Skeletal muscle tissue (tissue), 3 donors: ENCODE measurements at regions not wholly inside any gene's neighbourhood (a gene's known extent, or its start where the extent isn't known, plus 50 kb on each side); places are given as distances from the start of the nearest gene placed in this dataset.

Source experiments
- H3K27ac ChIP-seq: one replicate; pipeline ENCODE4 v1.7.0; 2013; ENCODE audit warnings: mild to moderate bottlenecking, low read depth, low read length, inconsistent platforms
- H3K27me3 ChIP-seq, 3 donors: one replicate each; pipeline ENCODE4 v1.7.0; 2013; ENCODE audit warnings: low read length in 3 of 3; ENCODE audit not compliant: control insufficient read depth in 3 of 3, insufficient read depth in 3 of 3
- H3K36me3 ChIP-seq, 3 donors: one replicate each; pipeline ENCODE4 v1.7.0; 2013; ENCODE audit warnings: low read length in 3 of 3; ENCODE audit not compliant: control insufficient read depth in 3 of 3, insufficient read depth in 3 of 3
- H3K4me1 ChIP-seq, 3 donors: one replicate each; pipeline ENCODE4 v1.7.0; 2013; ENCODE audit warnings: low read length in 3 of 3, mild to moderate bottlenecking in 3 of 3; ENCODE audit not compliant: control insufficient read depth in 3 of 3, insufficient read depth in 3 of 3
- H3K4me3 ChIP-seq, 3 donors: one replicate each; pipeline ENCODE4 v1.7.0; 2013; ENCODE audit warnings: low read length in 3 of 3
- H3K9ac ChIP-seq, 3 donors: one replicate each; pipeline ENCODE4 v1.7.0; 2013; ENCODE audit warnings: low read length in 3 of 3, mild to moderate bottlenecking in 3 of 3, moderate library complexity in 2 of 3, low read depth in 1 of 3
- H3K9me3 ChIP-seq, 3 donors: one replicate each; pipeline ENCODE4 v1.7.0; 2013; ENCODE audit warnings: low read length in 3 of 3; ENCODE audit not compliant: control insufficient read depth in 3 of 3
- donor health status: Osteomylitis.

GRCh38 chr2:137729305-137729704, 235.0 kb upstream of the HNMT start:
- H3K4me1 ChIP-seq = no peaks in the 10 kb centered on the region
- no peak overlapping the region for H3K9ac ChIP-seq
- H3K27ac ChIP-seq = no peak overlapping the region
- H3K27me3 ChIP-seq = no peaks in the 10 kb centered on the region
- H3K9me3 ChIP-seq = peaks cover 0 to 2% (median 0%) of the 10 kb centered on the region in 3 donors
- no peak overlapping the region for H3K4me3 ChIP-seq
- no peaks in the 10 kb centered on the region for H3K36me3 ChIP-seq

GRCh38 chr2:137737559-137737958, 226.7 kb upstream of the HNMT start:
- H3K9me3 ChIP-seq = peaks cover 0 to 3% (median 0%) of the 10 kb centered on the region in 3 donors
- H3K27ac ChIP-seq = no peak overlapping the region
- H3K4me3 ChIP-seq = no peak overlapping the region
- H3K36me3 ChIP-seq = no peaks in the 10 kb centered on the region
- no peak overlapping the region for H3K9ac ChIP-seq
- H3K4me1 ChIP-seq = no peaks in the 10 kb centered on the region
- H3K27me3 ChIP-seq = no peaks in the 10 kb centered on the region

GRCh38 chr2:137741784-137742362, 222.4 kb upstream of the HNMT start:
- Histone ChIP-seq H3K27me3 (no peaks in the 10 kb centered on the region), H3K4me3 (no peak overlapping the region), H3K4me1 (no peaks in the 10 kb centered on the region), H3K9me3 (peaks cover 0 to 3% (median 0%) of the 10 kb centered on the region in 3 donors), H3K36me3 (no peaks in the 10 kb centered on the region), H3K9ac (no peak overlapping the region), H3K27ac (no peak overlapping the region)

GRCh38 chr2:137747509-137747908, 216.8 kb upstream of the HNMT start:
- no peaks in the 10 kb centered on the region for H3K36me3 ChIP-seq
- no peak overlapping the region for H3K9ac ChIP-seq
- no peaks in the 10 kb centered on the region for H3K4me1 ChIP-seq
- no peaks in the 10 kb centered on the region for H3K9me3 ChIP-seq
- no peaks in the 10 kb centered on the region for H3K27me3 ChIP-seq
- no peak overlapping the region for H3K27ac ChIP-seq
- no peak overlapping the region for H3K4me3 ChIP-seq

GRCh38 chr2:137748533-137748932, 215.7 kb upstream of the HNMT start:
- H3K9ac ChIP-seq = no peak overlapping the region
- H3K36me3 ChIP-seq = no peaks in the 10 kb centered on the region
- no peaks in the 10 kb centered on the region for H3K27me3 ChIP-seq
- no peak overlapping the region for H3K4me3 ChIP-seq
- H3K4me1 ChIP-seq = no peaks in the 10 kb centered on the region
- no peak overlapping the region for H3K27ac ChIP-seq
- H3K9me3 ChIP-seq = no peaks in the 10 kb centered on the region

- Histone ChIP-seq H3K36me3 (no peaks in the 10 kb centered on the region), H3K27ac (no peak overlapping the region), H3K27me3 (no peaks in the 10 kb centered on the region), H3K4me3 (no peak overlapping the region), H3K9me3 (no peaks in the 10 kb centered on the region), H3K4me1 (no peaks in the 10 kb centered on the region), H3K9ac (no peak overlapping the region)
These were observed 199.6 kb upstream of the HNMT start for GRCh38 chr2:137764646-137765045.

GRCh38 chr2:137769406-137769805, 194.9 kb upstream of the HNMT start:
- no peaks in the 10 kb centered on the region for H3K36me3 ChIP-seq
- no peaks in the 10 kb centered on the region for H3K4me1 ChIP-seq
- no peaks in the 10 kb centered on the region for H3K9me3 ChIP-seq
- H3K4me3 ChIP-seq = no peak overlapping the region
- H3K27ac ChIP-seq = no peak overlapping the region
- no peaks in the 10 kb centered on the region for H3K27me3 ChIP-seq
- H3K9ac ChIP-seq = no peak overlapping the region

- Histone ChIP-seq H3K9me3 (no peaks in the 10 kb centered on the region), H3K36me3 (no peaks in the 10 kb centered on the region), H3K27me3 (no peaks in the 10 kb centered on the region), H3K27ac (no peak overlapping the region), H3K4me1 (no peaks in the 10 kb centered on the region), H3K9ac (no peak overlapping the region), H3K4me3 (no peak overlapping the region)
These were observed 194.1 kb upstream of the HNMT start for GRCh38 chr2:137770166-137770565.

DNA sequence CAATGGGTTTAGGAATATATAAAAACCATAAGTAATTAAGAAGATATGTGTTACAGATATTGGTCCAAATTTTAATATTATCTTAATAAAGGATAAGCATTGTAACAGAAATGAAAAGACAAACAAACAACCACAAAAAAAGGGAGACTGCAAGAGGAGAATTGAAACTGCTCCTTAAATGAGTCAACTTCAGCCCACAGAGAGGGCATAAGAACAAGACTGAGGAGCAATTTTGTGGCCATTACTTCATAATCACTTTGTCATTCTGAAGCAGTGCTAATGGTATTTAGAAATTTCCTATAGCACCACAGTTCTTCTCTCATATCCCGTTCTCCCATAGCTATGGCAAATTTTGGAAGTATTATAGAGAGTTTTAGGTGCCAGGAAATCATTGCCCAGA, 193.2 kb upstream of the HNMT start:
- no peaks in the 10 kb centered on the region for H3K9me3 ChIP-seq

GRCh38 chr2:137772451-137772850, 191.8 kb upstream of the HNMT start:
- H3K9ac ChIP-seq = no peak overlapping the region
- no peaks in the 10 kb centered on the region for H3K4me1 ChIP-seq
- no peaks in the 10 kb centered on the region for H3K9me3 ChIP-seq
- no peak overlapping the region for H3K27ac ChIP-seq
- no peak overlapping the region for H3K4me3 ChIP-seq
- H3K36me3 ChIP-seq = no peaks in the 10 kb centered on the region
- no peaks in the 10 kb centered on the region for H3K27me3 ChIP-seq

More for the DNA sequence above, 193.2 kb upstream of the HNMT start:
- H3K27me3 ChIP-seq = no peaks in the 10 kb centered on the region
- no peak overlapping the region for H3K4me3 ChIP-seq
- H3K9ac ChIP-seq = no peak overlapping the region
- H3K27ac ChIP-seq = no peak overlapping the region
- no peaks in the 10 kb centered on the region for H3K36me3 ChIP-seq
- no peaks in the 10 kb centered on the region for H3K4me1 ChIP-seq

GRCh38 chr2:137775529-137775928, 188.7 kb upstream of the HNMT start:
- H3K36me3 ChIP-seq = no peaks in the 10 kb centered on the region
- H3K4me1 ChIP-seq = no peaks in the 10 kb centered on the region
- H3K9ac ChIP-seq = no peak overlapping the region
- H3K9me3 ChIP-seq = no peaks in the 10 kb centered on the region
- H3K4me3 ChIP-seq = no peak overlapping the region
- no peaks in the 10 kb centered on the region for H3K27me3 ChIP-seq
- no peak overlapping the region for H3K27ac ChIP-seq
